GM12878 (cell line): ENCODE measurements at regions not wholly inside any gene's neighbourhood (a gene's known extent, or its start where the extent isn't known, plus 50 kb on each side); places are given as distances from the start of the nearest gene placed in this dataset.

Source experiments
- ATAC-seq: fragments of 200-7000 bp; cut with Tn5 transposase; 3 replicates; pipeline ENCODE4 v1.9.1; 2020; ENCODE audit warnings: mild to moderate bottlenecking, moderate library complexity
- BruUV-seq: library from RNA; stranded (reverse); fragments of 400-500 nt; replicated peaks from 2 replicates; lab custom pipeline; 2021; lab: Mats Ljungman, UMichigan
- CTCF ChIA-PET: fragments of 300-600 bp; sonication (Branson Sonifier 250); formaldehyde crosslinking; extraction: SDS; loops from one replicate; lab custom pipeline; 2021; ENCODE audit warnings: inconsistent platforms; lab: Yijun Ruan, JAX
- POLR2A ChIA-PET: fragments of 350-600 bp; formaldehyde crosslinking; extraction: SDS; loops from one replicate; lab custom pipeline; 2021; ENCODE audit warnings: inconsistent platforms; lab: Charles Lee
- RAD21 ChIA-PET: fragments of 300-600 bp; sonication (Branson Sonifier 250); formaldehyde crosslinking; loops from one replicate; lab custom pipeline; 2023; ENCODE audit warnings: antibody characterized with exemption; ENCODE audit not compliant: unreplicated experiment; lab: Charles Lee
- SMC1A ChIA-PET: fragments of 300-600 bp; sonication (Branson Sonifier 250); formaldehyde crosslinking; loops from one replicate; lab custom pipeline; 2023; ENCODE audit not compliant: unreplicated experiment, uncharacterized antibody; lab: Charles Lee
- DNase-seq: peaks from one replicate; pipeline ENCODE4 v3.0.0-alpha.2; 2011; ENCODE audit warnings: low read depth, low spot score
- FAIRE-seq: peaks from 3 replicates; lab custom pipeline; 2011; peaks lifted over from hg19 to GRCh38; lab: Jason Lieb, UNC
- H2AFZ ChIP-seq: 2 replicates; pipeline ENCODE4 v1.6.0; 2011; ENCODE audit warnings: low read depth, low read length, control low read depth; ENCODE audit not compliant: control insufficient read depth
- H3K27ac ChIP-seq: 2 replicates; pipeline ENCODE4 v1.5.1; 2011; ENCODE audit warnings: control low read depth; ENCODE audit not compliant: control insufficient read depth, insufficient read depth
- H3K27me3 ChIP-seq, 2 experiments: replicated peaks in 1 of 2; 2 replicates each; pipeline versions ENCODE4 v1.6.0 to v1.6.1; 2011; ENCODE audit warnings: low read length in 1 of 2; ENCODE audit not compliant: control insufficient read depth in 2 of 2, insufficient read depth in 2 of 2
- H3K36me3 ChIP-seq, 2 experiments: 2 replicates each; pipeline ENCODE4 v1.5.1; 2011; ENCODE audit warnings: low read length in 1 of 2; ENCODE audit not compliant: control insufficient read depth in 2 of 2, insufficient read depth in 2 of 2
- H3K4me1 ChIP-seq: 2 replicates; pipeline ENCODE4 v1.6.1; 2011; ENCODE audit warnings: mild to moderate bottlenecking, low read length, moderate library complexity, mixed read lengths; ENCODE audit not compliant: control insufficient read depth, insufficient read depth
- H3K4me2 ChIP-seq: 2 replicates; pipeline ENCODE4 v1.6.0; 2011; ENCODE audit warnings: control low read depth; ENCODE audit not compliant: control insufficient read depth, insufficient read depth
- H3K4me3 ChIP-seq: fragments of 200-600 bp; sonication (generic); 2 replicates; pipeline ENCODE4 v1.5.1; 2016
- H3K79me2 ChIP-seq: 2 replicates; pipeline ENCODE4 v1.6.0; 2011; ENCODE audit warnings: low read length; ENCODE audit not compliant: control insufficient read depth, insufficient read depth
- H3K9ac ChIP-seq: 2 replicates; pipeline ENCODE4 v1.8.0; 2011; ENCODE audit warnings: low read length, control low read depth, mixed read lengths; ENCODE audit not compliant: control insufficient read depth, insufficient read depth
- H3K9me3 ChIP-seq: replicated peaks from 3 replicates; pipeline ENCODE4 v1.5.1; 2011; ENCODE audit warnings: mild to moderate bottlenecking, low read length; ENCODE audit not compliant: control insufficient read depth, insufficient read depth
- H4K20me1 ChIP-seq: 2 replicates; pipeline ENCODE4 v1.6.0; 2011; ENCODE audit not compliant: control insufficient read depth, insufficient read depth
- ATF7 ChIP-seq: fragments of 450-650 bp; IDR thresholded peaks from 2 replicates; pipeline ENCODE4 v1.6.1; 2016; ENCODE audit warnings: low read depth, mild to moderate bottlenecking
- CREB1 ChIP-seq: IDR thresholded peaks from 2 replicates; pipeline ENCODE4 v1.6.1; 2012; ENCODE audit warnings: low read depth, mild to moderate bottlenecking, inconsistent platforms
- LARP7 ChIP-seq: fragments of 450-650 bp; IDR thresholded peaks from 2 replicates; pipeline ENCODE4 v1.6.1; 2017; ENCODE audit warnings: mild to moderate bottlenecking
- MEF2B ChIP-seq: fragments of 450-650 bp; IDR thresholded peaks from 2 replicates; pipeline ENCODE4 v1.6.1; 2018; ENCODE audit warnings: mild to moderate bottlenecking, moderate library complexity; ENCODE audit not compliant: partially characterized antibody, poor library complexity, severe bottlenecking
- MLLT1 ChIP-seq: fragments of 450-650 bp; IDR thresholded peaks from 2 replicates; pipeline ENCODE4 v1.6.1; 2016; ENCODE audit warnings: mild to moderate bottlenecking
- NR2C1 ChIP-seq: fragments of 450-650 bp; IDR thresholded peaks from 2 replicates; pipeline ENCODE4 v1.6.1; 2017; ENCODE audit warnings: antibody characterized with exemption, mild to moderate bottlenecking, moderate library complexity
- PAX8 ChIP-seq: fragments of 450-650 bp; IDR thresholded peaks from 2 replicates; pipeline ENCODE4 v1.6.1; 2017; ENCODE audit warnings: mild to moderate bottlenecking, moderate library complexity
- SIX5 ChIP-seq: IDR thresholded peaks from 2 replicates; pipeline ENCODE4 v1.6.1; 2011; ENCODE audit warnings: mild to moderate bottlenecking, low read depth, low read length, moderate library complexity; ENCODE audit not compliant: severe bottlenecking
- SMARCA5 ChIP-seq: fragments of 450-650 bp; IDR thresholded peaks from 2 replicates; pipeline ENCODE4 v1.6.1; 2017; ENCODE audit warnings: mild to moderate bottlenecking
- SP1 ChIP-seq: IDR thresholded peaks from one replicate; pipeline ENCODE4 v1.6.1; 2011; ENCODE audit warnings: low read depth, low read length
- YBX1 ChIP-seq: fragments of 450-650 bp; IDR thresholded peaks from 2 replicates; pipeline ENCODE4 v1.6.1; 2016; ENCODE audit warnings: antibody characterized with exemption
- in situ Hi-C: fragments of 300-500 bp; cut with MboI; formaldehyde crosslinking; loops from 9 replicates; pipeline ENCODE4 v1.14.3; 2018; ENCODE audit warnings: mixed read lengths
- intact Hi-C: fragments of 100-400 bp; cut with micrococcal nuclease; formaldehyde crosslinking; loops from one replicate; pipeline ENCODE4 v1.14.2; 2022; ENCODE audit not compliant: unreplicated experiment
- TF ChIP-seq, protein P1 (sequence below): IDR thresholded peaks from 2 replicates; pipeline ENCODE4 v1.6.1; 2011; ENCODE audit warnings: borderline replicate concordance, low read depth, mild to moderate bottlenecking, moderate library complexity, low read length; ENCODE audit not compliant: insufficient read depth, poor library complexity, severe bottlenecking

DNA sequence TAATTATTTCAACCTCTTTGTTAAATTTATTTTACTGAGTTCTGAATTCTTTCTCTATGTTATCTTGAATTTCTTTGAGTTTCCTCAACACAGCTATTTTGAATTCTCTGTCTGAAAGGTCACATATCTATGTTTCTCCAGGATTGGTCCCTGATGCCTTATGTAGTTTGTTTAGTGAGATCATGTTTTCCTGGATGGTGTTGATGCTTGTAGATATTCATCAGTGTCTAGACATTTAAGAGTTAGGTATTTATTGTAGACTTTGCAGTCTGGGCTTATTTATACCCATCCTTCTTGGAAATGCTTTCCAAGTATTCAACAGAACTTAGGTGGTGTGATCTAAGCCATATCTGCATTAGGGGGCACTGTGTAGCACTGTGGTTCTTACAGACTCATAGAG lies 70.2 kb upstream of the SLC27A6 start:
- no peaks in the 10 kb centered on the region for H3K4me1 ChIP-seq
- intact Hi-C loops, result no loop called here
- in situ Hi-C loops, result no loop called here
- no peaks in the 10 kb centered on the region for H3K36me3 ChIP-seq
- no peaks in the 10 kb centered on the region for H3K79me2 ChIP-seq
- DNase-seq (no peak), ATAC-seq (no peak), FAIRE-seq (no peak)
- no peak overlapping the region for H3K4me2 ChIP-seq
- no peak overlapping the region for H3K9ac ChIP-seq
- ChIA-PET SMC1A (interaction anchor here (0.6 to 1.0 kb wide), 2 partner anchors 51 to 620 kb away, joined by 3 read pairs; no protein-coding TSS in a partner anchor), RAD21 (no interaction called here), CTCF (no interaction called here), POLR2A (no interaction called here)
- TF ChIP-seq MLLT1 (no peak), YBX1 (no peak), CREB1 (no peak), ATF7 (no peak), SP1 (no peak), NR2C1 (no peak), LARP7 (no peak), PAX8 (no peak), SMARCA5 (no peak), SIX5 (no peak), MEF2B (no peak)
- TF ChIP-seq, protein P1, sequence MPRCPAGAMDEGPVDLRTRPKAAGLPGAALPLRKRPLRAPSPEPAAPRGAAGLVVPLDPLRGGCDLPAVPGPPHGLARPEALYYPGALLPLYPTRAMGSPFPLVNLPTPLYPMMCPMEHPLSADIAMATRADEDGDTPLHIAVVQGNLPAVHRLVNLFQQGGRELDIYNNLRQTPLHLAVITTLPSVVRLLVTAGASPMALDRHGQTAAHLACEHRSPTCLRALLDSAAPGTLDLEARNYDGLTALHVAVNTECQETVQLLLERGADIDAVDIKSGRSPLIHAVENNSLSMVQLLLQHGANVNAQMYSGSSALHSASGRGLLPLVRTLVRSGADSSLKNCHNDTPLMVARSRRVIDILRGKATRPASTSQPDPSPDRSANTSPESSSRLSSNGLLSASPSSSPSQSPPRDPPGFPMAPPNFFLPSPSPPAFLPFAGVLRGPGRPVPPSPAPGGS, result no peak
- no peak overlapping the region for H2AFZ ChIP-seq
- H3K27me3 ChIP-seq, result no peaks in the 10 kb centered on the region
- no TSS peak for BruUV-seq
- H3K27ac ChIP-seq, result no peak overlapping the region
- H3K9me3 ChIP-seq, result no peaks in the 10 kb centered on the region
- H4K20me1 ChIP-seq, result no peaks in the 10 kb centered on the region
- H3K4me3 ChIP-seq, result no peak overlapping the region
